MM.1S (cell line): ENCODE measurements at regions not wholly inside any gene's neighbourhood (a gene's known extent, or its start where the extent isn't known, plus 50 kb on each side); places are given as distances from the start of the nearest gene placed in this dataset.
"Not testable (repeated sequence)": the region's sequence is repeated elsewhere in the genome, so short reads cannot be mapped to it uniquely, and the experiment has no call there.

Experiments
- CTCF ChIP-seq: fragments of 300-600 bp; sonication (generic); IDR thresholded peaks from 2 replicates; pipeline ENCODE4 v1.5.1; 2016; ENCODE audit warnings: antibody characterized with exemption, low read length, mixed read lengths
- EZH2 ChIP-seq: fragments of 300-600 bp; sonication (generic); optimal IDR thresholded peaks from 2 replicates; pipeline ENCODE3; 2017; ENCODE audit warnings: low read depth, mild to moderate bottlenecking, antibody characterized with exemption, low read length, mixed read lengths

GRCh38 chr1:148365151-148365550 is 118.0 kb downstream of the PPIAL4G start:
- TF ChIP-seq CTCF, EZH2: not testable (repeated sequence)
